ENCODE measurements at regions not wholly inside any gene's neighbourhood (a gene's known extent, or its start where the extent isn't known, plus 50 kb on each side); places are given as distances from the start of the nearest gene placed in this dataset.

- TF ChIP-seq JUN (IDR thresholded peaks at IDR 0.05; ENCODE audit: borderline replicate concordance, insufficient read depth, insufficient read length, low read depth) (no peak), MAX (IDR thresholded peaks at IDR 0.05; ENCODE audit: insufficient read depth, insufficient read length) (no peak)
Measured at GRCh38 chr21:24055696-24056095, 1551.6 kb downstream of the MRPL39 start.

Data from endothelial cell of umbilical vein (primary cell).